CD4-positive, alpha-beta T cell treated with Interleukin-10 for 1 hour (primary cell): ENCODE measurements at regions not wholly inside any gene's neighbourhood (a gene's known extent, or its start where the extent isn't known, plus 50 kb on each side); places are given as distances from the start of the nearest gene placed in this dataset.

Experiments
- DNase-seq: peaks from one replicate; pipeline ENCODE4 v3.0.0-alpha.2; 2020

DNA sequence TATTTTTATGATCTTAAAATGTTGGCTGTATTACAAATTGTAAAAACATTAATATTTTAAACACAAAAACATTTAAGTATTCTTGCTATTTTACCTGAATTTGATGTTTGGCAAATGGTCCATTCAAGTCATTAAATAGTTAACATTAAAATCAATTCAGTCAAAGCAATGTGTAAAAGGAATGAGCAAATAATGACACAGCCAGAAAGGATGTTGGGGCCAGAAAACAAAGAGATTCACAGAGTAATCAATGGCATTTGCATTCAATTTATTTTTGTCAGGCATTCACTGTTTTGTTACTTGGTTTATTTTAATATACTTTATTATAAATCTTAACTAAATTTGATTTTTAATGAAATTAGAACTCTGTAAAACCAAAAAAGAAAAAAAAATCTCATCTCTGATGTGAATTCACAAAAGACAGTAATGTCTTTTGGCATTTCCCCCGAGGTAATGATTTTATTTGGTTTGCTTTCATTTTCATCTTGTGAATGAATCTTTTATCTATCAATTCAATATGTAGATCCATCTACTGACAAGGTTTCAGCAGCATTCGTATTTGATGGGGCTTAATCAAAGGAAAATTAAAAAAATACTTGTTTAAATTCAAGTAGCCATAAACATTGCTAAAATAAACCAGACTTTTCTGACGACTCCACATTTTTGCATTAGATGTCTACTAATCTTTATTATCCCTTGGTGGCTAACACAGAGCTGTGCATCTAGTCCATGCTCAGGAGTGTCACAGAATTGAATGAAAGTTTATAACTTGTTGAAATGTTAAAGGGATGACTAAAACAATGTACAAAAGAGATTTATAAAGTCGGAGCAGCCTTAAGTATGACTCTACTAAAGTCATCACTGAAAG lies 866.7 kb upstream of the GJE1 start:
- DNase-seq, result no peak

DNA sequence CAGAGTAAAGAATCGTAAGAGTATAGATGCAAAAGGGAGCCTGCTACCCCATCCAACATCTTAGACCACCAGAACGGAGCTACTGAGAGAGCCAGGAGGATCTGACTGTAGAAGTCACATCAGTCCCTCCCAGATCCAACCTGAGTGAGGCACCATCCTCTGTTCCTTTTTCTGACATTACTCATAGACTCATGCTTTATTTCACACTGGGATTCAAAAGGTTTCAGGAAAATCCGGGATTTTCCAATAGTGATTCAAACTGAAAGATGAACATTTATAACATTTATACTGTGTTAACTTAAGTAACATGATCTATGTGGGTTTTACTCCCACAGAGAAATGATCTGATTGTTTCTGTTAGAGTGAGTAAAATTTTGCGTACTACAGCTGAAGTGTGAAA lies 868.6 kb upstream of the GJE1 start:
- no peak for DNase-seq

DNA sequence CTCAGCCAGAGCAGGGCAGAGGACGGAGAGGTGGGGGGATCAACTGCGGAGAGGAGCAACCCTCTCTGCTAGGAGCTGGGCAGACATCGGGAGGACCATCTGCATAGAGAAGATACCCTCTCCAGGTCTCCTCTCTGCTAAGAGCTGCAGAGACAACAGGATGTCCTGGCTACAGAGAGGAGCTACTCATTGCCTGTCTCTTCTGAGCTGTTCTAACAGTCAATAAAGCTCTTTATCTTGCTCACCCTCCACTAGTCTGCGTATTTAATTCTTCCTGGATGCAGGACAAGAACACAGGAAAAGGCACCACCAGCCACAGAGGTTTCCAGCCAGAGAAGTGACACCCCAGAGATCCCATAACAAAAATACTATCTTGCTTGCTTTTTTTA lies 871.1 kb upstream of the GJE1 start:
- no peak for DNase-seq

DNA sequence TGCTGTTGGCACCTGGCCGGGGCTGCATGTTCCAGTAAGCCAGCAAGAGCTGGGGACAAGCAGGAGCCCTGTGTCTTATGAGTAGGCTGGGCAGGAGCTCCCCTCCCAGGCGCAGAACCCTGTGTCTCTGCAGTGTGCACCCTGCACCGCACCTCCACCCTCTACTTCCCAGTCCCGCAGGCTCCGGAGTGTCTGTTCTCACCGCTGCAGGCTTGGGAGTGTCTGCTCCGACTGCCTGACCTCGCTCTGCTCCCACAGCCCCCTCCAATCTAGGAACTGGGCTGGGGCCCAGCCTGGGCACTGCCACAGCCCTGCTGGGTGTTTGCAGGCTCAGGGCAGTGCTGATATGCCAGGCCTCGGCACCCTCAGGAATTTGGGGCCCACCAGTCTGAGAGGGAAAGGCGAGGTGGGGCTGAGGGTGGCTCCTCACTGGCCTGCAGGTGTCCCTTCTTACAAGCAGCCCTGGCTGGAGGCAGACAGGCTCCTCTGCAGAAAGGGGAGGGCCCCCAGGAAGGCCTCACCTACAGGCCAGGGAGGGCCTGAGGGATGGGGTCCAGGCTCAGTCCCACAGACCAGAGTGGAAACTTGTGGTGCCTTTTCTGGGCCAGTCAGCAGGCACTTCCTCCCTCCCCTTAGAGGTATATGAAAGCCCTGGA lies 871.6 kb upstream of the GJE1 start:
- DNase-seq, result no peak

DNA sequence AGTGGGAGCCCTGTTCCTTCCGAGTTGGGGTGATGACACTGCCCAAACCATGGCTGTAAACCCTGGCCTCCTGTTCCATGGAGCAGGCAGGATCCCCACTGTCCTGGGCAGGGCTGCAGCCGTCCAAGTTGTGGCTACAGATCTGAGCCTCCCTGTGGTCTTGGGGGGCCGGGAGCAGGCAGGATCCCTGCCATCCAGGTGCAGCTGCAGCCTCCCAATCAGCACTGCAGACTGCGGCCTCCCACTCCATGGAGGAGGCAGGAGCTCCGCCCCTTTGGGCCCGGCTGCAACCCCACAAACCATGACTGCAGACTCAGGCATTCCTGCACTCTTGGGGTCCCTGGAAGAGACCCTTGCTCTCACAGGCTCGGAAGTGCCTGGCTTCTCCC lies 872.1 kb upstream of the GJE1 start:
- no peak for DNase-seq

DNA sequence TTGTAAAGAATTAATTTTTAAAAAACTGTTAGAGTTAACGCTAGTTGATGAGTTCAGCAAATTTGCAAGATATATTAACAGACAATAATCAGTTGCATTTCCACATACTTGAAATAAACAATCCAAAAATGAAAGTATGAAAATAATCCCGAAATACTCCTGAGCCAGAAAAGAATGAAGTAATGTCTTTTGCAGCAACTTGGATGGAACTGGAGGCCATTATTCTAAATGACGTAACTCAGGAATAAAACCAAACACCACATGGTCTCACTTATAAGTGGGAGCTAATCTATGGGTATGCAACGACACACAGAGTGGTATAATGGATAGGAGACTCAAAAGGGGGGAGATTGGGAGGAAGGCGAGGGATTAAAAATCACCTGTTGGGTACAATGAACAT lies 872.9 kb upstream of the GJE1 start:
- DNase-seq, result no peak

DNA sequence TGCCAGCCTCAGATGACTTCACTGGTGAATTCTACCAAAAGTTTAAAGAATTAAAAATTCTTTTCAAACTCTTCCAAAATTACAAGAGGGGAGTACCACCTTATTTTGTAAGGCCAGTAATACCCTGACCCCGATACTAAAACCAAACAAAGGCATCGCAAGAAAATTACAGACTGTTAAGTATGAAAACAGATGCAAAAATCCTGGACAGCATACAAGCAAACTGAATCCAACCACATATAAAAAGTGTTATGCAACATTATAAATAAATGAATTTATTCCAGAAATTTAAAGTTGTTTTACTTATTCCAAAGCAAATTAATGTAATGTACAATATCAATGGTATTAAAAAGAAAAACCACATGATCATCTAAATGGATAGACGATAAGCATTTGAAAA lies 873.6 kb upstream of the GJE1 start:
- DNase-seq, result no peak

DNA sequence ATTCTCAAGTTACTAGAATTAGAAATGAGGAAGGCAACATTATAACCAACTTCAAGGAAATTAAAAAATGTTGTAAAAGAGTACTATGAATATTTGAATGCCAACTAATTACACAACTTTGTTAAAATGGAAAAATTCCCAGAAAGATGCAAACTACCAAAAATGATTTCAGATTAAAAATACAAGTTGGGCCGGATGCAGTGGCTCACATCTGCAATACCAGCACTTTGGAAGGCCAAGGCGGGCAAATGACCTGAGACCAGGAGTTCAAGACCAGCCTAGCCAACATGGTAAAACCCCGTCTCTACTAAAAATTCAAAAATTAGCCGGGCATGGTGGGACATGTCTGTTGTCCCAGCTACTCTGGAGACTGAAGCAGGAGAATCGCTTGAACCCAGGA lies 874.2 kb upstream of the GJE1 start:
- DNase-seq, result no peak

DNA sequence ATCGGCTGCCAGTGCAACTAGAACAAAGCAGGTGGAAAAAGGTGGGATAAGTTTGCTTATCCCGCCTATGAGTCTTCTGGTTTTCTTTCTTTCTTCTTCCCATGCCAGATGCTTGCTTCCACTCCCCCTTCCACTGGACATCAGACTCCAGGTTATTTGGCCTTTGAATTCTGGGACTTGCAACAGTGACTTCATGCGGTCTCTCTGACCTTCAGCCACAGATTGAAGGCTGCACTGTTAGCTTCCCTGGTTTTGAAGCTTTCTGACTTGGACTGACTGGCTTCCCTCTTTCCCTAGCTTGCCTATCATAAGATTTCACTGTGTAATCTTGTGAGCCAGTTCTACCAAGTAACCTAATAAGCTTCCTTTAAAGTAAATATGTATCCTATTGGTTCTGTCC lies 878.4 kb upstream of the GJE1 start:
- DNase-seq, result no peak

DNA sequence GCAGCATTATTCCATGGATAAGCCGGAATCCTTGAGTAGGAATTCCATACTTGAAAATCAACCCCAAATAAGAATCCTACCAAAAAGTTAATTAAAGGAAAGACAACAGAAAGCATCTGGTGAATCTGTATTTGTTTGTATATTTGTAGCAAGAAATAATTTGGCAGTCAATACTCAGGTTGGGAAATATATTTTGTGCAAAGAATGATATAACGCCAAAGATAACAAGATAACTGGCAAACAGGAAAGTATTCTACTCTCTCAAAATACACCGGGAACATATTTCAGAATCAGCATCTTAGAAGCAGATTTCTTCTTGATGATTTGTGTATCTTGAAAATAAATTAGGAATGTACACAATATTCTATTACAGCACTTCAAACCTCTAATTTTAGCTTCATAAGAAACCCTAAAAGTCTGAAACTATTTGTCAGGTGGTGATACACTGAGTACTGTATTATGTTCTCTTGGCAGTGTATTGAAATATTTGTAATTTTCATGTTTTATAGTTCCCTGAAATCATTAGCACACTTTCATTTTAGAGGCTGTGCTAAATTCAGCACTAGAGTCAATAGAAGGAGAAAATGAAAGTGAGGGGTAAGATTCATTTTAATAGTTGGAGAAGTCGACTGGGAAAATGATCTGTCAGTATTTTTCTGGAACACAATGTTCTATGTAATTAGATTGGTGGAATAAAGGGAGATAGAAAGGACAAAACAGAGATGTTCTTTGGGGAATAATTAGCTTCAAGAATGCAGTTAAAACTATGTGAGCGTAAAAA lies 879.7 kb upstream of the GJE1 start:
- DNase-seq, result no peak

DNA sequence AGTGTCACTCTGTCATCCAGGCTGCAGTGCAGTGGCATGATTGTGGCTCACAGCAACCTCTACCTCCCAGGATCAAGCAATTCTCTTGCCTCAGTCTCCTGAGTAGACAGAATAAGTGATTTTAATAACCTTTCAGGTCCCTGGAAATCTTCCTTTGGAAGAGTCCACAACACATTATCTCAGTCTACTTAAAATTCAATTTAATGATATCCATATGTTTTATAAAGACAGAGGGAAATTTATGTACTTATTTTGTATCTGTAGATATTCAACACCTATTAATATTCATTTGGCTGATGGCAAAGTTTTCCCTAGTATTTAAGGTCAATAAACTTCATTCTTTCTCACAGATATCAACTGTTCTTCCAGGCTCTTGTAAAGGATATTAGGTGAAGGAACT lies 881.4 kb upstream of the GJE1 start:
- no peak for DNase-seq

DNA sequence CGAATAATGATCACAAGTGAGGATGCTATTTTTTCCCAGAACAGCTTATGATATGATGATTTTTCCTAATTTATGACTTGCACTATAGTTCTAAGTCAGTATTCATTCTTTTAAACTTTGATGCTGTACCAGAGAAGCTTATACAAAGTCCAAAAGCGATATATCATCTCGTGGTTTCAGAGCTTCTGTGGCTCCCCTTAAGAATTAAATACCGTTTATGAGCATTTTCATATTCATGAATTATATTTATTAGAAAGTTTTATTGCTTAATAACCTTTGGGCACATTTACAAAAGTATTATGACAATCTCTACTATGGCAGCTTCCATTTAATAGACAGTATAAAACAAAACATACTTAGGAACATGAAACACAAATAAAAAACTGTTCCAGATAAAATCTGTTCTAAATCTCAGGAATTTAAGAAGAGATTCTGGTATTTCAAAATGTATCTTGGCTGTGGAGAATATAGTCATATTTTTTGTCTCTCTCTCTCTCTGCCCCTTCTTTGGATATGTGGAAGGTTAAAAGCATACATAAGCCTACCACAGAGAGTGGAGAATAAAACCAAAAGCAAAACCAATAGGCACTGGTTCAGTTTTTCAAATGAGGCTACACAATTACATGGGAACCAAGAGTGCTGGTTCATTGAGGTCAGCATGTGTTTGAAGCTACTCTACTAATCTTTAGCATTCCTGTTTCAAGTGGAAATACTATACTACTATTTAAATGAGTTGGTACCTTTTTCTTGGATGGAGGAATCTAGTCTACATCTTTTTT lies 884.5 kb upstream of the GJE1 start:
- no peak for DNase-seq

DNA sequence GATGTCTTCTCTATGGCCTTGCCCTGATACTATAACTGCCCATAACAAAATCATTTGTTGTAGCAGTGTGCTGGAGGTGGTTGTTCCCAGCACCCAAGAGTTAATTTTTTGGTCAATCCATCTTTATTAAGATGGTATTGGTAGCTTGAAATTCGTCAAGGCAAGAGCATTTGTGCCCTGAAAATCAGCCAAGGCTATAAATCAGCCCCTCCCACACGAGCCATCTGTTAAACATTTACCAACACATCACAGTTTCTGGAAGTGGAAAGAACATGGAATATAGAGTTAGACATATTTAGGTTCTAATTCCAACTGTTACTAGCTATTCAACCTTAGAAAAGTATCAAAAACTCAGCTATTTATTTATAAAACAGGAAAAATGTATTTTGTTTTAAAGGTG lies 888.4 kb upstream of the GJE1 start:
- no peak for DNase-seq

DNA sequence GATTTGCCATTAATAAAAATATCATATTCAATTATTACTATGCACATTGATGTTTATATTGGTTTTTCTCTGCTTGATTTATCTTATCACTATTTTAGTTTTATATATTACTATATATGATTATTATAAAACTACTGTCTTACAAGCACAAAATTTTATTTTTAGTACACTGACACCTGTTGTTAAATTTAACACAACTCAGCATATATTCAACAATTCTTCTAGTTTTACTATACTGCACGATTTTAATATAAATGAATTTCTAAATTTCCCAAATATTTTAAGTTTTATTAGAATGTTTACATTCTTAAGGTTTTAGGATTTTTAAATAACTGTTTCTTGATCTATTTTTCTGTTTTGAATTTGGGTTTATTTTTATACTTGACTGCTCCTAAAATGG lies 889.8 kb upstream of the GJE1 start:
- DNase-seq, result no peak

DNA sequence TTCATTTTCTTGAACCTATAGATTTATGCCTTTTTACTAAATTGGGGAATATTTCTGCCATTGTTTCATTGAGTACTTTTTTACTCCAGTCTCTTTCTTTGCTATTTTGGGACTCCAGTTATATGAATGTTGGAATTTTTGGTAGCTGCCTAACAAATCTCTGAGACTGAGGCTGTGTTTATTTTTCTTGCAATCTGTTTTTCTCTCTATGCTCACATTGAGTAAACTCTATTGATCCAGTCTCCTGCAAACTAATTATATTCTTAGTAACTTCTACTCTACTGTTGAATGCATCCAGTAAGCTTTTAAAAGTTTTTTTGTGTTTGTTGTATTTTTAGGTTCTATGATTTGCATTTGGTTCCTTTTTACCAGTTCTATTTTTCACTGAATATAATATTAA lies 903.4 kb upstream of the GJE1 start:
- no peak for DNase-seq

DNA sequence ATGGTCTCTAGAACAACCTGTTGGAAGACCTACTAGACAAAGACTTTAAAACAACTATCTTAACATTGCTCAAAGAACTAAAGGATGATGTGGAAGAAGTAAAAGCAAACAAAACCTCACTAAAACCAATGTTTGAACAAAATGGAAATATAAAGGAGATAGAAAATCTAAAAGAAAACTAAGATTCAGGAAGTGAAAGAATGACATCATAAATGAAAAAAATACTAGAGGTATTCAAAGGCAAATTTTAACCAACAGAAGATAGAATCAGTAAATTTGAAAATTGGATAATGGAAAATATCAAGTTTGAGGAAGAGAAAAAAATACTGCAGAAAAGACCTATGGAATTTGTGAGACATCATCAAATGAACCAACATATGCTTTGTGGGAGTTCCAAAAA lies 914.1 kb upstream of the GJE1 start:
- no peak for DNase-seq

DNA sequence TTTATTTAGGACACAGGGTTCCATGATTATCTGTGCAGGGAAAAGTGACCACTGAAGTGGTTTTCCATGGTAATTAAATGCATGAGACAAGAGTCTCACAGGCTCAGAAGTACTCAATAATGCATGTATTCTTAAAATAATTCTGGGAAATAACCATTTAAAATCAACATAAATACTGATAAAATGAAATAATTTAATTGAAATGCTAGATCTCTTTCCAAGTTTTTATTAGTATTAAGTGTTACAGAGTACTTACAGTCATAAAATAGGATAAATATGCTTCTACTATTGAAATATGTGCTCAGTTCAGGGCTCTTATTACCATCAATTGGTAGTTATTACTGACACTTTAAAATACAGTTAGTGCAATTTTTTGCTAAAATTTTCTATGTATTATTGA lies 916.0 kb upstream of the GJE1 start:
- DNase-seq, result no peak

DNA sequence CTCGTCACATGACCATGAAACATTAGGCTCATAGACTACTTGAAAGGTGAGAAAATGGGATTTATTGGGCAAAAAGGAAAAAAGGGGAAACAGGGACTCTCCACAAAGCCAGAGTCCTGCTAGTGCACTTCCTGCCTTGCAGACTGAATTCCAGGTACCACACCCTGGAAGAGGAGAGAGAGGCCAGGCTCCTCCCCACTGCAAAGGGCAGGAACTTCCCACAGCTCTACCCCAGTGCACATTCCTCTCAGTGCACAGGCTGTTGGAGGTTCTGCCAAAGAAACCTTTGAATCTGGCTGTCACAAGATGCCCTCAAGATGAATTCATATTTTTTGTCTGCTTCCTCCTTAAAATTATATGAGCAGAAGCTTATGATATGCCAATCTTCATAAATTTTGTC lies 920.4 kb upstream of the GJE1 start:
- DNase-seq, result no peak

DNA sequence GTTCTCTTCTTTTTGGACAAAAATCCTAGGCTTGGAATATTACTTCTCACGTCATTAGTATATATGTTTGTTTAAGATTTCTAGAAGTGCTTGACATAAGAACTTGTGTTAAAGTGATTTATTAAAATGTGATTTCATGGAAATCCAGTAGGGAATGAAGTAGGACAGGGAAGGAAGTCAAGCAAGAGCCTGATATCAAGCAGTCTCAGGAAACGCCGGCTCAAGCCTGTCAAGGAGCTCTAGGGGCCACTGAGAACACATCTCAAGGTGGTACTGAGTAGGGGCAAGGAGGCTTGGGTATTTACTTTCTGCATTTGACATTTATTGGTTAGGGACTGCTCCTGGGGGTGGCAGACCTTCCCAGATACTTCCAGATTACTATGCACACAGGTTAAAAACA lies 920.9 kb upstream of the GJE1 start:
- no peak for DNase-seq

DNA sequence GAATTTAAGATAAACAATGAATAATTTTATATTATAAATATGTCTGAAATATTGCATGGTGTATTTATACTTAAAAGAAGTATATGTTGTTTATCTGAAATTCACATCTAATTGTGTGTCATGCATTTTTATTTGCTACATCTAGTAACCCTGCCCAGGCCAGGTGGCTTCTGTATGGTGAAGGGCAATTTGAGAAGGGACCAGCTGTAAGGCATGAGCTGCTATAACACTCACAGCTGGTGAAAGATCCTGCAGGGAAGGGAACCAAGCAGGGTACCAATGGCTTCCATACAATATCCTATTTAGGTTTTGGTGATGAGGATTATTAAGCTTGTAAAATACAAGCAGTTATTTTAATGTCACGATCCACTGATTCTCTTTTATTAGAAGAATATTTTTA lies 921.8 kb upstream of the GJE1 start:
- no peak for DNase-seq

DNA sequence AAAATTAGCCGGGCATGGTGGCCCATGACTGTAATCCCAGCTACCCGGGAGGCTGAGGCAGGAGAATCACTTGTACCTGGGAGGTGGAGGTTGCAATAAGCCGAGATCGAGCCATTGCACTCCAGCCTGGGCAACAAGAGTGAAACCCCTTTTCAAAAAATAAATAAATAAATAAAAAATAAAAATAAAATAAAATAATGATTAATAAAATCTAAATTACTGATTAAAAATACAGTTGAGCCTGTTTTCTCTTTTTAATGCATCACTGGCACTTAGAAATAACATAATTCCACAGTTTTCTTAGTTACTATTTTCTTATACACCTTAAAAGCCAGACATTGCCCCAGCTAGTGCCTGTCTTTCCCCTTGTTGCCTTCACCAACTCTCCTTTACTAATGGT lies 922.8 kb upstream of the GJE1 start:
- DNase-seq, result no peak

DNA sequence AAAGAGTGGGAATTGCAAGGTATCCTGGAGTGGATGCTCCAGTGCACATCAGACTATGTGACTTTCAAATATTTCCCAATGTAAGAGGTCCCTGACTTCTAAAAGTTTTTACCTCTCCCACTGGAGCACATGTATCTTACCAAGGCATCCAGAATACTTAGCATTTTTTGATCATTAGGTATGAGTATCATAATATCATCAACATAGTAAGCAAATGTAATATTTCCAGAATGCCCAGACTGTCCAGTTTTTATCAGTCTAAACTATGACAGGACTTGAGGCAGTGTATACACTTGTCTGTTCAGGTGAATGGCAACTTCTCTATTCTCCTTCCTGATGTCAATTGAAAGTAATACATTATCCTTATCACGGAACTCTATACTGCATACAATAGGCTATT lies 924.6 kb upstream of the GJE1 start:
- no peak for DNase-seq

DNA sequence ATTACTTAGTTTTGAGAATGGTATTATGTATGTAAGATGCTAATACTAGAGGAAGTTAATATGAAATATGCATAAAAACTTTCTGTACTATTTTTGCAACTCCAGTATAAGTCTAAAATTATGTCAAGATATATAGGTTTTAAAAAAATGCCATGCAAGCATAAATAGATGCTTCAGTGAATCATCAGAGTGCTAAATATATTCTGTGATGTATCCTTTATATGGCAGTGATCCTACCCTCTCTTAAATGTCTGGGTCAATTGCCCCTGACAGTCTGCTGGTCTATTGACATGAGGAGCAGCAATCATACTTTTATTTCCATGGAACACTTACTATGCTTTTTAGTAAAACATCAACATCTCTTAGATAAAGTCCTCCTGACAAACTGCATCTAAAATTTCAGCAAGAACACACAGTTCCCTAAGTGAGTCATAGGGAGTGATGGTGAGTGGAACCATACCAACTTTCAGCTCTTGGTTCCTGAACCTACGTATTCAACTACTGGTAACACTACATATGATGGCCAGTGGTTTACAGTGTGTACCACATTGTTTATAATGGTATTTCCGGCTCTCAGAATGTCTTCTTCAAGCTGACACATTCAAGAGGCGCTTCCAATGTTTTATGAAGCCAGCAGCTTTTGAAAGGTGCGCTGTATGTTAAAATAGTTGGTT lies 928.7 kb upstream of the GJE1 start:
- DNase-seq, result no peak
